ENCODE measurements at regions not wholly inside any gene's neighbourhood (a gene's known extent, or its start where the extent isn't known, plus 50 kb on each side); places are given as distances from the start of the nearest gene placed in this dataset.
A peak's percentile ranks its signal among the peaks of the same experiment; 100 is the strongest.

- DNase-seq: peak; percentile 16 to 64 (median 45)
Observed at GRCh38 chr17:79393358-79394052, 217.3 kb downstream of the RBFOX3 start.

DNA sequence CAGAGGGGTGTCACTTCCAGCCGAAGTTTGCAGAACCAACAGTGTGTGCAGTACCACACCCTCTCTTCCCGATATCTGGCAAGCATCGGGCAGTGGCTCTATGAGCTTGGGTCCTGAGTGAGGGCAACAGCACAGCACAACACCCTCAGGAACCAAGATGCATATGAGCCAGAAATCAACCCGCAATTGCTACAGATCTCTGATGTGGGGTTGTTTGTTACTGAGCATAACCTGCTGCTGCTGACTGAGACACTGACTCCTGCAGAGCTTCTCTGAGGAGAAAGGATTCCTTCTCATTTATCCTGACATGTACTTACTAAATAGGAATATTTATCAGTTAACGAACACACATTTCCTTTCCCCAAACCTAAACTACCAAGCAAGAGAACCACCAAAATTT, 218.3 kb downstream of the RBFOX3 start:
- DNase-seq: no peak

DNA sequence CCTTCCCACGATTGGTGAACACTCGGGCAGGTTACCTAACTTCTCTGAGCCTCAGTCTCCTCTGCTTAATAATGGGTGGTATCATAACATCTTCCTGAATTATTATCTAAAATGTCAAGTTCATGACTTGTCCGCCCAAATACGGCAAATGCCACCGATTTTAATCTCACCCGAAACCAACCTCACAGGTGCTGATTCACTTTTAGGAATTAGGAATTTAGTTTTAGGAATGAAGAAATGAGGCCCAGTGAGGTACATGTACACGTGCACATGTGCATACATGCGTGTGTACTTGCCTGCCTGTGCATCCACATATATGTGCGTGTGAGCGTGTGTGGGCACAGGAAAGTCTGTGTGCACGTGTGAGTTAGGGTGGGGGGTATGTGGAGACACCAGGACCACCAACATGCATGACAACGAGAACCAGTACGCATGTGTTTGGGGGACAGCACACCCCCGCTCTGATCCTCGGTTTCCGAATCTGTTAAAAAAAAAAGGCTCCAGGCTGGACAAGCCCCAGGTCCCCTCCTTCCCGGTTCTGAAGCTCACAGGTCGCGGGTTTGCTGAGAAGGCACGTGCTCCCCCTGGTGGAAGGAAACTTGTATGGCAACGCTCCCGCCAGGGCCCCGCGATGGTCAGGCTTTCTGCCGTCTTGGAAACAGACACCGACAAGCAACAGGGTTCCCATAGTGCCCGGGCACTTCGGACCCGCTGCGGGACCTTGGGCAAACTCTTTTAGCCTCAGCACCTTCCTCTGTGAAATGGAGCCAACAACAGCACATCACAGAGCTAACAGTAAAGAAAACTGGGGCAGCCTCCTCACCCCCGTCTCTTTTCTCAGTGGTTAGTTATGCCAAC, 219.2 kb downstream of the RBFOX3 start:
- DNase-seq: peak; percentile 25 to 56 (median 38)

- no peak for DNase-seq
Observed at GRCh38 chr17:79389896-79390295, 221.0 kb downstream of the RBFOX3 start.

DNA sequence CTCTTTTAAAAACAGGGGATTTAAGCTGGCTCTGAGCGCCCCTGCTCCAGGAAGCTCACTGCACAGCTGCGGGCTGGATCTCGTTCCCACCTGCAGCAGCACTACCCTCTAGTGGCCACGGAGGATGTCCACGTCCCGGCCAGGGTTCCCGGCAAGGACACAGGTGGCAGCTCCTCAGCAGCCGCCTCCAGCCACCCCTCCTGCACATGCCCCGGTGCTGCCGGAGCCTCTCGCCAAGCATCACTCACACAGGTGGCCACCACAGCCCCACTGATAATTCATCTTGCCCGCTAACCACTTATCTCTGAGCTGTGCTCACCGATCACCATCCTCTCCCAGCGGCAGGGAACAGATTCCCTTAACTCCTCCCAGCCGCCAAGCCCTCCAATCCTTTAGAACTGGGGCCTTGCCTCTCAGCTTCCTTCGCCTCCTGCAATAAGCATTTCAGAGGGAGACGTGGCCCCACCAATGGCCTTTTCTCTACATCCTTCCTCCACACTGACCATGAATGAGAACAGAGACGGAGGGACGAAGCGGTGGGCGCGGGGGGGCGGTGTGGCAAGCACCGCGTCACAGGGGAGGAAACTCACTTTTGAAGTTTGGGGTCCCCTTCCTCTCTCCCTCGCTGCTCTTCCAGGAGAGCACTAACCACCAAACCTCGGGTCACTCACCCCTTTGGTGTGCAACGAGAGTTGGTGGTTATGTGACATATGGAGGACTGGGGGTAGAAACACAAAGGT, 222.1 kb downstream of the RBFOX3 start:
- no peak for DNase-seq

GRCh38 chr17:79387783-79388182, 223.1 kb downstream of the RBFOX3 start:
- DNase-seq: no peak

- DNase-seq: no peak
Observed at GRCh38 chr17:79385962-79386563, 224.8 kb downstream of the RBFOX3 start.

DNA sequence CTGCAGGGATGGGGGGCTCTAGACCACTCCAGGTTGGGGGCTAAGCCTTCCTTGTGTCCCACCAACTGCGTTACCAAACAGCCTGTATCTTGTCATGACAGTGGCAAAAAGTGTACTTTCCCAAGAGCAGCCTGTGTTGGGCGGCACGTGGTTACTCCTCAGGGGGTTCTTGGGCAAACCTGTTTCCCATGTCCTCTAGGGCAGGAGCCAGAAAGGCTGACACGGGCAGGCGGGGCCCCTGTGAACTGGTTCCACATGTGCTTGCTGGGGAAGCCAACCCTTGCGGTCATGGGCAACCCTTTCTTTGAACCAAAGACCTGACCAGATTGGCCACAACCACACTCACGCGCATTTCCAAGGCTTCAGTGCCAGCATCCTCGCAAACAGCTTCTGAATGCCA, 228.5 kb downstream of the RBFOX3 start:
- DNase-seq: no peak

DNA sequence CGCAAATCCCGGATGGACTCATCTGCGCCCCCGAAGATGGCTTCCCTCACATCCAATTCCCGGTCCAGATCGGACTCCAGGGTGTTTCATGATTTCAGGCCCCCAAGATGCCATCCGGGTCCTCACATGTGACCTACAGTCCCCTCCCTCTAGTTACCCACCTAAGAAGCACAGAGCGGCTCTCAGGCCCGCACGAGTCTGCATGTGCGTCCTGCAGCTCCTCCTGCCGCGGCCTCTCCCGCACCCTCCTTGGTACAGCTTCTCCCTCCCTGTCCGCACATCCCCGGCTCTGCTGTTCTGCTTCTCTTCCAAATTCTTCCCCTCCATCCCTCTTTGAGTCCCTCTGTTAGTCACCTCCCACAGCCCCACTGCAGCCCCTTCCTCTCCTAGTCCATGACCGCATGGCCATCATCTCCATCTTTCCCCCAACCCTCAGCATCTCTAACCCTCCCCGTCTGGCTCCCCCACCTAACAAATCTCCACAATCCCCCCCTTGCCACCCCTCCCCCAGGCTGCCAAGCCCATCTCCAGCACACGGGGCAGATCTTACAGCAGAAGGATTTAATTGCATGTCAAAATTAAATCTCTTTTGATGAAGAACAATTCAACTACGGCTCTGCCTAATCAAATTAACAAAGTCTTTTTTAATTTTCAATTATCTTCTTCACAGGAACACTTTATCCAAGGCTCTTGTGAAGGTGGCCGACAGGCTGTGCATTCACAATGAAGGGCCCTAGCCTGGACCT, 231.0 kb downstream of the RBFOX3 start:
- no peak for DNase-seq

GRCh38 chr17:79377230-79377786, 233.5 kb downstream of the RBFOX3 start:
- no peak for DNase-seq

DNA sequence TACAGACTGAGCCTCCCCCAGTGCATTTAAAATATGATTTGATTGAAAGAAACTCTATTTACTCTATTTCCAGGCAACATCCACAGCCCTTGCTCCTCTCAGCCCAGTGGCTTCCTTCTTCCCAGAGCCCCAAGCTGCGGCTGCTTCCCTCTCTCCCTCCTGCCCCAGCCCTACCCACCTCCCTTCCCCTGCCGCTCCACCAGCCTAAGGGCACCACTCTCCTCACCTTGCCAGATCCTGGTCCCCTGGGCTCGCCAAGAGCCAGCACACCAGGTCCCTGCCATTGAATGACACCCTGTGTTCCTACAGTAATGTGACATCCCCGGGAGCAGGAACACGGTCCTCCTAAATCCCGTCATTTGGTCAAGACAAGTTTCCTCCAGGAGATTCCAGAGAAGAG, 236.0 kb downstream of the RBFOX3 start:
- DNase-seq: no peak

- DNase-seq: no peak
Observed at GRCh38 chr17:79374087-79374689, 236.7 kb downstream of the RBFOX3 start.

- no peak for DNase-seq
Observed at GRCh38 chr17:79372470-79373238, 238.2 kb downstream of the RBFOX3 start.

GRCh38 chr17:79371984-79372383, 238.9 kb downstream of the RBFOX3 start:
- DNase-seq: no peak

DNA sequence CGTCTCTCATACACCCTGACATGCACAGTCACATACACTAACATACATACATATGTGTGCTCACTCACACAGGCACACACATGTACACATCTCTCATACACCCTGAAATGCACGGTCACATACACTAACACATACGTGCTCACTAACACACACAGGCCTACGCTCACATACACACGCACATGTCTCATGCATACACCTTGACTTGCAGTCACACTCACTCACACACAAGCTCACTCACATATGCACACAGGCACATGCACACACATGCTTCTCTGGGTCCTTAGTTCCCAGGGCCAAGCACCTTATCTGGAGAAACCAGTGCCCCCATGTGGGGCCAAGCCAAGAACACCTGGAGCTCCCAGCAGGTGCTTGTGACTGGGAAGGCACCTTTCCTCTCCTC, 240.3 kb downstream of the RBFOX3 start:
- DNase-seq: no peak

DNA sequence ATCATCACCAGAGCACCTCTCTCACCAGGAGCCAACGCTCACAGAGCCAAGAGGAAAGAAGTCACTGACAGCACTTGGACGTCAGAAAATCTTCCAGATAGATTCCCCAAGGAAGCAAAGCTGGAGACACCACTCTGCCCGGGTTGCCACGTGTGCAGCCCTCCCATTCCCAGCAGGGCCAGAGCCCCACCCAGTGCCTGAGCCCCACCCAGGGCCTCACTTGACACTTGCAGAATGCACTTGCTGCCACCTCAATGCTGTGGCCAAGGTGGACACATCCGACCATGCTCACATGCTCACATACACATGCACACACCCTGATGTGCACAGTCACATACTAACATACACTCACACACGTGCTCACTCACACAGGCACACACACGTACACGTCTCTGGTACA, 240.7 kb downstream of the RBFOX3 start:
- DNase-seq: no peak

DNA sequence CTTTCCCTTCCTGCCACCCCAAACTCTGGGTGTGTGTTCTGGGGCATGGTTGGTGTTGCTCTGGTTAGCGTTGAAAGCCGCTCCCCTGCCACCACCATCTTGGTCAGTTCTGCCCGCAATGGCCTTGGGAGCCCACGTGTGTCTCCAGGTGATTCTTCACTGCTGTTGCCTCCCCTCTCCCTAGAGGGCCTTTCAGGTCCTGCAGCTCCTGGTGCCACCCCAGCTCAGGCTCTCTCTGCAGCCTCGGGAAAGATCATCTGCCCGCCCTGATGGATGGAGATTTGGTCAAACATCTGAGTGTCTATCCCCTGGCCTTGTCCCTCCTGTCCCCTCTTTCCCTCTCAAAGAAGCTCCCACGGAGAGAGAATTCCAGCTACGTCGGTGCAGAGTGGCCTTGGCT, 241.3 kb downstream of the RBFOX3 start:
- DNase-seq: no peak

DNA sequence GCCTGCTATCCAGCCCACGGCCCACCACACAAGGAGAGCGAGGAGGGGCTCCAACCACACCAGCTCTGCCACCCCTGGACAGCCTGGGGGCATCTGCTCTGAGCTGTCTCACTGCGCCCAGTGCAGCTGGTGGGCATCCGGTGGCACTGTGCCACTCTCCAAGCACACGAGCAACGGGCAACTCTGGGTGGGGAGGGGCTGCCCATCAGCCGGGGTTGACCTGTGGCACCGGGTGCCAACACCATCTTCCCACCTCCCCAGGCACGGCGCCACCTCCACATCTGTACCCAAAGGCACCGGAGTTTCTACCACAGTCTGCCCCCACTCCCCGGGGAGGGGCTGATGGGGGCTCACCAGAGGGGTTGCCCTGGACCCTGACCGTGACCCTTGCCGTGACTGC, 241.8 kb downstream of the RBFOX3 start:
- no peak for DNase-seq

GRCh38 chr17:79368521-79368920, 242.3 kb downstream of the RBFOX3 start:
- DNase-seq: no peak

DNA sequence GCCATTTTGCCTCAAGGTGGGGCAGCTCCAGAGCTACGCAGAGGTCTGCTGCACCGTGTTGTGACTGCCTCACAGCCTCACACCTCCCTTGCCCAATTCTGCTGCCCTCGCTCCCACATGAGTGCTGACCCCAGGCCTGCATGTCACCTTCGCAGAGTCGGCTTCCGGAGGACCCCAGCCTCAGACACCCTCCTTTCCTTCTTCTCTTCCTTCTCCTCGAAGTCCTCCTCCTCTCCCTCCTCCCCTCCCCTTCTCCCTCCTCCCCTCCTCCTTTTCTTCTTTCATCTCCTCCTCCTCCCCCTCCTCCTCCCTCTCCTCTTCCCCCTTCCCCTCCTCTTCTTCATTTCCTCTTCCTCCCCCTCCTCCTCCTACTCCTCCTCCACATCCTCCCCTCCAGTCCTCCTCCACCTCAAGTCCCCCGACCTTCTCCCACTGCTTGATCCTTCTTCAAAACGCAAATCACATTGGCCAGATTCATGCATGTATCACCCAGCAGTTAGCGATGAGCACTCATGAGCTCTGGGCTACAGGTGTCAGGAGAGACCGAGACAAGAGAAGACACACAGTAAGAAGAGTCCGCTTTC, 243.8 kb downstream of the RBFOX3 start:
- DNase-seq: no peak
